T-cell (primary cell): ENCODE measurements at regions not wholly inside any gene's neighbourhood (a gene's known extent, or its start where the extent isn't known, plus 50 kb on each side); places are given as distances from the start of the nearest gene placed in this dataset.
A peak's percentile ranks its signal among the peaks of the same experiment; 100 is the strongest.

ENCODE experiments used
- ATAC-seq, 4 experiments: fragments of 200-7000 bp in 3 of 4; fragments of 150-1000 bp in 1 of 4; cut with Tn5 transposase; replicated peaks in 1 of 4; 1 replicate in 3 of 4; 2 replicates in 1 of 4; pipeline ENCODE4 v1.10.0; 2021; ENCODE audit warnings: moderate library complexity in 3 of 4, mild to moderate bottlenecking in 2 of 4, moderate number of reproducible peaks in 1 of 4
- CTCF ChIA-PET, 2 donors: fragments of 300-600 bp; sonication (Branson Sonifier 250); formaldehyde crosslinking; loops; one replicate each; lab custom pipeline; 2022; ENCODE audit warnings: antibody characterized with exemption in 2 of 2; lab: Charles Lee
- POLR2A ChIA-PET, 2 donors: fragments of 300-600 bp; sonication (Branson Sonifier 250); formaldehyde crosslinking; loops; one replicate each; lab custom pipeline; 2022; ENCODE audit warnings: antibody characterized with exemption in 2 of 2; lab: Charles Lee
- DNase-seq, 35 experiments: peaks; one replicate each; pipeline versions ENCODE4 v3.0.0 to v3.0.0-alpha.2; 2013 to 2023
- H3K27ac ChIP-seq: one replicate; pipeline ENCODE4 v1.5.1; 2013; ENCODE audit warnings: low read length
- H3K27me3 ChIP-seq, 2 experiments: replicated peaks in 1 of 2; 1 replicate in 1 of 2; 2 replicates in 1 of 2; pipeline versions ENCODE4 v1.6.1 to v1.7.0; 2013; ENCODE audit warnings: low read length in 1 of 2, mixed read lengths in 1 of 2; ENCODE audit not compliant: control insufficient read depth in 2 of 2, insufficient read depth in 2 of 2; ENCODE audit errors: extremely low read depth in 1 of 2
- H3K36me3 ChIP-seq, 2 donors: 1 replicate in 1 of 2; 2 replicates in 1 of 2; pipeline versions ENCODE4 v1.6.1 to v1.7.0; 2013; ENCODE audit warnings: low read length in 1 of 2; ENCODE audit not compliant: control insufficient read depth in 2 of 2, insufficient read depth in 1 of 2; ENCODE audit errors: extremely low read depth in 1 of 2
- H3K4me1 ChIP-seq, 2 experiments: 1 replicate in 1 of 2; 2 replicates in 1 of 2; pipeline versions ENCODE4 v1.6.1 to v1.7.0; 2013; ENCODE audit warnings: low read length in 2 of 2, mixed read lengths in 1 of 2; ENCODE audit not compliant: insufficient read depth in 2 of 2, control insufficient read depth in 1 of 2; ENCODE audit errors: extremely low read depth in 1 of 2
- H3K4me3 ChIP-seq, 2 donors: 1 replicate in 1 of 2; 2 replicates in 1 of 2; pipeline versions ENCODE4 v1.5.1 to v1.7.0; 2013; ENCODE audit warnings: mild to moderate bottlenecking in 2 of 2, low read length in 1 of 2, moderate library complexity in 1 of 2; ENCODE audit not compliant: control insufficient read depth in 1 of 2; ENCODE audit errors: extremely low read depth in 1 of 2
- H3K9me3 ChIP-seq: 2 replicates; pipeline ENCODE4 v1.7.0; 2013
- H3K27ac Mint-ChIP-seq, 2 donors: one replicate each; pipeline ENCODE4 v1.8.0; 2020 to 2021; ENCODE audit warnings: mild to moderate bottlenecking in 2 of 2, mixed read lengths in 2 of 2
- H3K27me3 Mint-ChIP-seq, 2 donors: one replicate each; pipeline ENCODE4 v1.8.0; 2021 to 2022; ENCODE audit warnings: mixed read lengths in 2 of 2
- H3K36me3 Mint-ChIP-seq: one replicate; pipeline ENCODE4 v1.8.0; 2021; ENCODE audit warnings: mixed read lengths
- H3K4me1 Mint-ChIP-seq, 3 donors: one replicate each; pipeline ENCODE4 v1.8.0; 2020 to 2022; ENCODE audit warnings: mixed read lengths in 3 of 3, mild to moderate bottlenecking in 1 of 3
- H3K4me3 Mint-ChIP-seq, 3 donors: one replicate each; pipeline ENCODE4 v1.8.0; 2020 to 2022; ENCODE audit warnings: mild to moderate bottlenecking in 3 of 3, mixed read lengths in 3 of 3, moderate library complexity in 3 of 3
- H3K9me3 Mint-ChIP-seq, 3 donors: one replicate each; pipeline ENCODE4 v1.8.0; 2020 to 2022; ENCODE audit warnings: mixed read lengths in 3 of 3
- WGBS: methylation state at CpG from one replicate; pipeline ENCODE4 v1.1.5; 2013; ENCODE audit warnings: missing lambda C conversion rate; ENCODE audit not compliant: insufficient coverage; 5-methylcytosine and 5-hydroxymethylcytosine counted together

DNA sequence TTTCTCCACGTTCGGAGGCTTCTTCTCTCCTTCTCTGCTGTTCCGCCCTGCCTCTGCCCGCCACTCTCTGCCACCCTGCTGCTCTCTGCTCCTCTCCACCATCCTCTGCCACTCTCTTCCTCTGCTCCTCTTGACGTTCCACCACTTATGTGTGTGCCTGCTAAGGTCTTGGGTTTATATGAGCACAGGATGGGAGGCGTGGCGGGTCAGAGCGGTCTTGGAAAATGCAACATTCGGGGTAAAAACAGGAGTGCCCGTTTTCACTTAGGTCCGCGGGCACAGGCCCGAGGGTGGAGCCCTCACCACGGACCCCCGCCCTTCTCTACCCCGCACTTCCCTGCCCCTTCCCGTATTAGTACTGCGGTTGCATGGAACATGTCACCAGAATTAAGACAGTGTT, 114.4 kb upstream of the FBXL7 start:
- ATAC-seq, result no peak
- H3K4me3 ChIP-seq, result no peak overlapping the region
- no peaks in the 10 kb centered on the region for H3K36me3 Mint-ChIP-seq
- no peak overlapping the region for H3K27ac ChIP-seq
- ChIA-PET POLR2A (no interaction called here), CTCF (no interaction called here)
- peaks cover 0 to 5% of the 10 kb centered on the region in 2 experiments for H3K27me3 ChIP-seq
- DNase-seq, result no peak
- peaks cover 3 to 13% (median 8%) of the 10 kb centered on the region in 3 donors for H3K9me3 Mint-ChIP-seq
- peak overlapping the region in 1 of 2 donors; percentile 23 for H3K27ac Mint-ChIP-seq
- H3K4me3 Mint-ChIP-seq, result no peak overlapping the region
- no peaks in the 10 kb centered on the region for H3K4me1 Mint-ChIP-seq
- no peaks in the 10 kb centered on the region for H3K36me3 ChIP-seq
- H3K4me1 ChIP-seq, result no peaks in the 10 kb centered on the region
- WGBS, result no CpG with 5 or more reads among the region's 18 CpGs
- H3K27me3 Mint-ChIP-seq, result peaks cover 0 to 3% of the 10 kb centered on the region in 2 donors
- H3K9me3 ChIP-seq, result no peaks in the 10 kb centered on the region

DNA sequence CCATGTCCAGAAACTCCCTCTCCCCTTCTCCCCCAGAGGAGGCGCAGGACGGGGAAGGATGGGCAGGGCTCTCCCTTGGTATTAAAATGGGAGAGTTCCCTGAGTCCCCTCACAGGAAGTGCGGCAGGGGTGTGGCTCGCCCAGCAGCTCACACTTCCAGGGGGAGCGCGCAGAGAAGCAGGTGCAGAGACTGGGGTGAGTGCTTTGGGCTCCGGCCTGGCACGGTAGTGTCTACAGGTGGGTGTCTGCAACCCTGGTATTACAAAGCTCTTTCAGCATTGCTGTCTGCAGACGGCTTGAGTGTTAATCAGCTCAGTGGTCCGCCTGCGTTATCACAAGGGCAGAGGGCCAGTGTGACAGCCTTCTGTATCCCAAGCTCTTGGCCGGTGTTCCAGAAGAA, 114.9 kb upstream of the FBXL7 start:
- no peaks in the 10 kb centered on the region for H3K36me3 ChIP-seq
- no peaks in the 10 kb centered on the region for H3K4me1 ChIP-seq
- POLR2A ChIA-PET, result no interaction called here
- H3K9me3 ChIP-seq, result no peaks in the 10 kb centered on the region
- peaks cover 0 to 5% of the 10 kb centered on the region in 2 experiments for H3K27me3 ChIP-seq
- DNase-seq (no peak), ATAC-seq (no peak)
- H3K27ac Mint-ChIP-seq, result no peak overlapping the region
- no peak overlapping the region for H3K4me3 Mint-ChIP-seq
- H3K36me3 Mint-ChIP-seq, result no peaks in the 10 kb centered on the region
- CTCF ChIA-PET, result no interaction called here
- peaks cover 0 to 3% of the 10 kb centered on the region in 2 donors for H3K27me3 Mint-ChIP-seq
- H3K4me3 ChIP-seq, result no peak overlapping the region
- peaks cover 3 to 16% (median 8%) of the 10 kb centered on the region in 3 donors for H3K9me3 Mint-ChIP-seq
- H3K4me1 Mint-ChIP-seq, result no peaks in the 10 kb centered on the region
- 91% methylated on average over 9 of the region's 12 CpGs for WGBS
- no peak overlapping the region for H3K27ac ChIP-seq

DNA sequence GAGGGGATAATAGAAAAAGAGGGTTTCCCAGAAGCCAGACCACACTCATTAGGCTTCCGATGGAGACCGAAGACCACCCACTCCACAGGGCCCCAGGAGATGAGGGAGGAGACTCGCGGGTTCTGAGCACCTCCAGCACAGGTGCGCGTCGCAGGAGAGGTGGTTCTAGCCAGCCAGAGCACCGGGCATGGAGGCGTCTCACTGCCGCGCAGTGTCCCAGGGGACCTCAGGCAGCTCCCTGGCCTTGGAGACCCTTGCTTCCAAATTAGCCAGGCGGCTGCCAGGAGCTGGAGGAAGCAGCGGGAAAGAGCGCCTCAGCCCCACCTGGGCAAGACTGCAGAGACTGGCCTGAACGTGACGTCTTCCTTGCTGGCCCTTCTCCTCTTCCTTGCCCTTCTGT, 115.4 kb upstream of the FBXL7 start:
- 92% methylated on average over 11 of the region's 16 CpGs for WGBS
- peaks cover 0 to 5% of the 10 kb centered on the region in 2 experiments for H3K27me3 ChIP-seq
- no peak overlapping the region for H3K4me3 ChIP-seq
- CTCF ChIA-PET, result no interaction called here
- no peaks in the 10 kb centered on the region for H3K4me1 ChIP-seq
- no peak overlapping the region for H3K27ac ChIP-seq
- DNase-seq (no peak), ATAC-seq (no peak)
- no peaks in the 10 kb centered on the region for H3K9me3 ChIP-seq
- H3K9me3 Mint-ChIP-seq, result peaks cover 3 to 18% (median 8%) of the 10 kb centered on the region in 3 donors
- POLR2A ChIA-PET, result no interaction called here
- H3K36me3 Mint-ChIP-seq, result no peaks in the 10 kb centered on the region
- H3K27me3 Mint-ChIP-seq, result peaks cover 0 to 3% of the 10 kb centered on the region in 2 donors
- H3K4me1 Mint-ChIP-seq, result no peaks in the 10 kb centered on the region
- H3K4me3 Mint-ChIP-seq, result no peak overlapping the region
- no peaks in the 10 kb centered on the region for H3K36me3 ChIP-seq
- H3K27ac Mint-ChIP-seq, result no peak overlapping the region

- ChIA-PET CTCF (no interaction called here), POLR2A (no interaction called here)
- DNase-seq (no peak), ATAC-seq (no peak)
- WGBS, result 77% methylated on average over 8 of the region's 9 CpGs
- H3K9me3 Mint-ChIP-seq, result peaks cover 6 to 18% (median 8%) of the 10 kb centered on the region in 3 donors
- H3K4me3 ChIP-seq, result no peak overlapping the region
- no peaks in the 10 kb centered on the region for H3K36me3 ChIP-seq
- no peaks in the 10 kb centered on the region for H3K4me1 ChIP-seq
- H3K9me3 ChIP-seq, result no peaks in the 10 kb centered on the region
- no peaks in the 10 kb centered on the region for H3K4me1 Mint-ChIP-seq
- H3K36me3 Mint-ChIP-seq, result no peaks in the 10 kb centered on the region
- no peak overlapping the region for H3K4me3 Mint-ChIP-seq
- no peak overlapping the region for H3K27ac ChIP-seq
- H3K27ac Mint-ChIP-seq, result no peak overlapping the region
- H3K27me3 ChIP-seq, result peaks cover 0 to 5% of the 10 kb centered on the region in 2 experiments
- peaks cover 0 to 3% of the 10 kb centered on the region in 2 donors for H3K27me3 Mint-ChIP-seq
These were observed 115.8 kb upstream of the FBXL7 start for GRCh38 chr5:15384176-15384575.

DNA sequence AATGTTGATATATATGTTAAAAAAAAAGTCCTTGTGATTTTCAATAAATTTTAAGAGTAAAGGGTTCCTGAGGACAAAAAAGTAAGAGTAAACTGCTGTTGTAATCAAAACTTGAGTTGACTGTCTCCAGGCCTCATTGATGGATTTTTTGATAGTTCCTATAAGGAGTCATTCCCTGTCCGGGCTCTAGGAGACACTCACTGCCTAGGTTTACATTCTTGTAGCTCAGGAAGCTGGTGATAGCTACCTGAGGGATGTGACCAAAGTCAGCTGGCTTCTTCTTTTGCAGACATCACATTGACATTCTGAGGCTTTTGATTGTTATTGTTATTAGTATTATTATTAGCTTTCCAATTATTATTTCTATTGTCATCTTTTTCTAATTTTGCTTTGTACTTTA, 116.5 kb upstream of the FBXL7 start:
- ATAC-seq, result no peak

GRCh38 chr5:15383021-15383420, 117.0 kb upstream of the FBXL7 start:
- ChIA-PET CTCF (no interaction called here), POLR2A (no interaction called here)
- peaks cover 7 to 18% (median 8%) of the 10 kb centered on the region in 3 donors for H3K9me3 Mint-ChIP-seq
- no peaks in the 10 kb centered on the region for H3K36me3 Mint-ChIP-seq
- DNase-seq (no peak), ATAC-seq (no peak)
- no peaks in the 10 kb centered on the region for H3K4me1 Mint-ChIP-seq
- Histone ChIP-seq H3K27me3 (peaks cover 0 to 5% of the 10 kb centered on the region in 2 experiments), H3K4me1 (no peaks in the 10 kb centered on the region), H3K36me3 (no peaks in the 10 kb centered on the region), H3K9me3 (no peaks in the 10 kb centered on the region), H3K27ac (no peak overlapping the region), H3K4me3 (no peak overlapping the region)
- no peak overlapping the region for H3K4me3 Mint-ChIP-seq
- no peak overlapping the region for H3K27ac Mint-ChIP-seq
- no CpG with 5 or more reads among the region's 3 CpGs for WGBS
- H3K27me3 Mint-ChIP-seq, result peaks cover 0 to 3% of the 10 kb centered on the region in 2 donors

More for the DNA sequence above, 116.5 kb upstream of the FBXL7 start:
- Mint-ChIP-seq H3K4me1 (no peaks in the 10 kb centered on the region), H3K36me3 (no peaks in the 10 kb centered on the region), H3K9me3 (peaks cover 7 to 18% (median 8%) of the 10 kb centered on the region in 3 donors), H3K27me3 (peaks cover 0 to 3% of the 10 kb centered on the region in 2 donors), H3K4me3 (no peak overlapping the region), H3K27ac (no peak overlapping the region)
- Histone ChIP-seq H3K27ac (no peak overlapping the region), H3K27me3 (peaks cover 0 to 5% of the 10 kb centered on the region in 2 experiments), H3K9me3 (no peaks in the 10 kb centered on the region), H3K36me3 (no peaks in the 10 kb centered on the region), H3K4me3 (no peak overlapping the region), H3K4me1 (no peaks in the 10 kb centered on the region)
- no CpG with 5 or more reads among the region's 1 CpG for WGBS
- POLR2A ChIA-PET, result no interaction called here
- no peak for DNase-seq
- CTCF ChIA-PET, result no interaction called here
